WERI-Rb-1 (cell line): ENCODE measurements at regions not wholly inside any gene's neighbourhood (a gene's known extent, or its start where the extent isn't known, plus 50 kb on each side); places are given as distances from the start of the nearest gene placed in this dataset.

Source experiments
- DNase-seq: peaks from one replicate; pipeline ENCODE4 v3.0.0-alpha.2; 2020
- H3K27ac ChIP-seq: fragments of 250-450 bp; sonication (Bioruptor Pico); 2 replicates; pipeline ENCODE4 v1.5.1; 2020; ENCODE audit warnings: mild to moderate bottlenecking, moderate library complexity
- H3K27me3 ChIP-seq: fragments of 250-450 bp; sonication (Bioruptor Pico); 2 replicates; pipeline ENCODE4 v1.5.1; 2021; ENCODE audit warnings: mild to moderate bottlenecking, low read depth, moderate library complexity; ENCODE audit not compliant: insufficient read depth, severe bottlenecking
- H3K36me3 ChIP-seq: fragments of 250-450 bp; sonication (Bioruptor Pico); 2 replicates; pipeline ENCODE4 v1.5.1; 2020; ENCODE audit warnings: mild to moderate bottlenecking, moderate library complexity
- H3K4me3 ChIP-seq: 2 replicates; pipeline ENCODE4 v1.5.1; 2011; ENCODE audit warnings: low read depth, mild to moderate bottlenecking, control low read depth, low read length
- H3K9me3 ChIP-seq: fragments of 250-450 bp; sonication (Bioruptor Pico); 2 replicates; pipeline ENCODE4 v1.5.1; 2021; ENCODE audit warnings: mild to moderate bottlenecking, moderate library complexity; ENCODE audit not compliant: severe bottlenecking
- CTCF ChIP-seq: IDR thresholded peaks from 2 replicates; pipeline ENCODE4 v1.5.1; 2011; ENCODE audit warnings: low read depth, mild to moderate bottlenecking, control low read depth, inconsistent platforms, low read length

DNA sequence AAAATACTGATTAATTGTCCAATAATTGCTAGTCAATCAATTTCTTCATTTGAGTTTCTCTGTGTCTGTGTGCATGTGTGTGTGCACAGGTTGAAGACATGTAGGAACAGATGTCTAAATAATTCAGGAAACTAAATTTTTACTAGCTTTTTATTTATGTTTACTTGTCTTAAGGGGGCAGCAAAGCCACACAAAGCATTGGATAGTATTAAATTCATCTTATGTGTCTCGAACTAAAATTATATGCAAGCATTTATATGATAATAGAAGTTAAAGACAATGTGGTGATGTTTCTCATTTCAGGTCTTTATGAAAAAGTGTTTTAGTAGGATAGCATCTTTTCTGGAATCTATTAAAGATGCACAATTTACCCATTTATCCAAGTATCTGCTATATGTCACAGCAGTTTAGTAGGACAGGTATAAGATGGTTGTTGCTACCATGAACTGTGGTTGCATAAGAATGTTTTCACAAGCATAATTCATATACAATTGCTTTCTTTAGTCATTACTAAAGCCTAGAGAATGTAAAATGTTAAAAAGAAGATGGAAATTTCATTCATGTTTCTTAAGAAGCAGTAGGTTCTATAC is 784.6 kb upstream of the NUDT12 start:
- no peaks in the 10 kb centered on the region for H3K36me3 ChIP-seq
- peak; percentile 8 for DNase-seq
- H3K27ac ChIP-seq, result no peak overlapping the region
- no peak for TF ChIP-seq CTCF
- H3K27me3 ChIP-seq, result no peaks in the 10 kb centered on the region
- no peak overlapping the region for H3K4me3 ChIP-seq
- no peaks in the 10 kb centered on the region for H3K9me3 ChIP-seq

DNA sequence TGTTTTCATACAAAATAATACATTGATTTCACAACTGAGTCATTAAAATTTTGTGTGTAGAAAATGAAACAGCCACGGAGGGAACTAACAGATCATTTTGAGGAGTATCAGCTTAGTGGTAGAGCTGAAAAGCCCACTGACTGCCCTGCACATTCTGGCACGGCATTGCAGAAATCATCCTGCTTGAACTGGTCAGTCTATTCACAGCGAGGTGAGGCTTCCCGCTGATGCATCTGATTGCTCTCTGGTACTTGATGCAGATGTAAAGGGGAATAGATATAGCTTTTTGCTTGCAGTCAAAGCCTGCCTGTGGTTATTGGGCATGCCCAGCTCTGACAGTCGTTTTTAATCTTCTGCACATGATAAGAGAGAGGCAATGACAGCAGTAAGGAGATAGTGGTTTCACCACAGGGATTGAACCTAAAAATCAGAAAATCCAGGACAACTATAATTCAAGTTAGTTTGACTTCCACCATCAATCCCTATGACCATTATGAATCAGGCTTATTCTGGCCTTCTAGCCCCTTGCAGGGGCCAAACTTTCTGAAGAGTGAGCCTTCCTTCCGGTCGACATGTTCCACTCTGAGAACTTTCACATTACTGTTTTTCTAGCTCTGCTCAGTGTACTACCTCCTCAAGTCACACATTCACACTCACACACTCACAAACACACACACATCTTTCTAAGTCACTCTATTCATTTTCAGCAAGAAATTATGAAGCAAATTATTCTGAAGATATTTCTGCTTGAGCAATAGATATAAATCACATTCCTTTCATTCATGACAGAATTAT is 782.8 kb upstream of the NUDT12 start:
- Histone ChIP-seq H3K9me3 (no peaks in the 10 kb centered on the region), H3K27ac (no peak overlapping the region), H3K4me3 (no peak overlapping the region), H3K27me3 (no peaks in the 10 kb centered on the region), H3K36me3 (no peaks in the 10 kb centered on the region)
- no peak for TF ChIP-seq CTCF
- peak; percentile 9 for DNase-seq

DNA sequence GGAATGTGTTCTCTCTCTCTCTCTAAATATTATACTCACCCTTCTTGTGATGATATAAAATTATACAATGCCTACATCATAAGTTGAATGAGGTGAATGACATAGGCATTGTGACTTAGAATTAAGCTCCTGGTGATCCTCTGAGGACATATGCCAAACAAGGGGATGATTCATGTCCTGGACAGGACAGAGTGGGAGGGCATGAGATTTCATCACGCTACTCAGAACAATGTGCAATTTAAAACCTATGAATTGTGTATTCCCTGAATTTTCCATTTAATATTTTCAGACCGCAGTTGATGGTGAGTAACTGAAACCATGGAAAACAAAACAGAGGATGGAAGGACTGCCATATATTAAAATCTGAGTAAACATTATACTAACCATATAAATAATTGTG is 782.2 kb upstream of the NUDT12 start:
- no peaks in the 10 kb centered on the region for H3K27me3 ChIP-seq
- no peaks in the 10 kb centered on the region for H3K9me3 ChIP-seq
- no peaks in the 10 kb centered on the region for H3K36me3 ChIP-seq
- H3K4me3 ChIP-seq, result no peak overlapping the region
- no peak for DNase-seq
- TF ChIP-seq CTCF, result no peak
- H3K27ac ChIP-seq, result no peak overlapping the region

GRCh38 chr5:104327801-104328200 is 765.2 kb upstream of the NUDT12 start:
- TF ChIP-seq CTCF, result no peak
- no peak for DNase-seq
- H3K9me3 ChIP-seq, result no peaks in the 10 kb centered on the region
- H3K27me3 ChIP-seq, result no peaks in the 10 kb centered on the region
- no peak overlapping the region for H3K27ac ChIP-seq
- H3K36me3 ChIP-seq, result no peaks in the 10 kb centered on the region
- no peak overlapping the region for H3K4me3 ChIP-seq

DNA sequence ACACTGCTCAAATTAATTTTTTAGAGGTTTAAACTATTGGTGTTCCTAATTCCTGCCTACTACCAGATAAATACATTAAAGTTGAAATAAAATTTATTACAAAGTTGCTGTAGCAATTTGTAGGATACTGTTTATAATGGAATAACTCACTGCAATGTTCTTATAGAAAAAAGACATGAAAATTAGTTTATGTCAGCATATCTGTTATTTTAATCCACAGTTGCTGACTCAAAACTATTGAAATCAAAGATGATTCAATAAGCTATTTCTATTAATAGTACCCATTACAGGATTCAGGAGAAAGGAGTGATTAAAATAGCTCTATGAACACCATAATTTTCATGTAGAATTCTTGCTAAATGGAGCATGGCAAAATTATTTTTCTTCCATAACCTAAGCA is 764.4 kb upstream of the NUDT12 start:
- Histone ChIP-seq H3K9me3 (no peaks in the 10 kb centered on the region), H3K4me3 (no peak overlapping the region), H3K36me3 (no peaks in the 10 kb centered on the region), H3K27ac (no peak overlapping the region), H3K27me3 (no peaks in the 10 kb centered on the region)
- TF ChIP-seq CTCF, result no peak
- no peak for DNase-seq
